ENCODE measurements at regions not wholly inside any gene's neighbourhood (a gene's known extent, or its start where the extent isn't known, plus 50 kb on each side); places are given as distances from the start of the nearest gene placed in this dataset.
"Not testable (repeated sequence)": the region's sequence is repeated elsewhere in the genome, so short reads cannot be mapped to it uniquely, and the experiment has no call there.

DNA sequence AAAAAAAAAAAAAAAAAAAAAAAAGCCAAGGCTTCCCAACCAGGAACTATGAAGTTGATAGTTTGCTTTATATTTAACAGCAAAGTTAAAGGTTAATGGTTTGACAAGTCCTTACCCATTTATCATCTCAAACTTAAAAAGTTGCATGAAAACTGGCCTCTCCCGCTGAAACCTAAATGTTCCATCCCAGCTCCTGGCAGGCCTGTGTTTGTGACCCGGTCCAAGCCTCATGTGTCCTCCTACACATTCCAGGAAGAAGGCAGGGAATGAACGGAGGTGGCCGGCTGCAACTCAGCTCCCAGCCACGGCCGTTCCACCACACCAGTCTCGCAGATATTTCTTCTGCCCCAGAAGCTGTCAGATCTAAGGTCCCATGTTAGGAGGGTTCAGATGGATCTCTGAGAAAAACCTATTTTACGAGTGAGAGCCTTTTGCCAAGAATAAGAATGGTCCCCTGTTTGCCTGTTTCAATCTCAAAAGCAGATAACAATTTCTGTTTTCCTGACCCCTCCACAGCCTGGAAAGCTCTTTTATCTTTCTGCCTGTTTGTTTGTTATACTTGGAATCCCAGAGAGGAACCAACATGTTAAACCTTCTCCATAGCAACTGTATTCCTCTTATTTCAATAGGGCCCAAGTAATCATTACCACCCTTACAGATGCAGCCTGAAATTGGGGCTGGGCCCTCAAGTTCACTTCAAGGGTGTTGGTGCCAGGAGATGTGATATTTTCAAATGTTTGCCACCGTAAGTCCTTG lies 56.5 kb downstream of the KCTD12 start:
- DNase-seq = no peak

DNA sequence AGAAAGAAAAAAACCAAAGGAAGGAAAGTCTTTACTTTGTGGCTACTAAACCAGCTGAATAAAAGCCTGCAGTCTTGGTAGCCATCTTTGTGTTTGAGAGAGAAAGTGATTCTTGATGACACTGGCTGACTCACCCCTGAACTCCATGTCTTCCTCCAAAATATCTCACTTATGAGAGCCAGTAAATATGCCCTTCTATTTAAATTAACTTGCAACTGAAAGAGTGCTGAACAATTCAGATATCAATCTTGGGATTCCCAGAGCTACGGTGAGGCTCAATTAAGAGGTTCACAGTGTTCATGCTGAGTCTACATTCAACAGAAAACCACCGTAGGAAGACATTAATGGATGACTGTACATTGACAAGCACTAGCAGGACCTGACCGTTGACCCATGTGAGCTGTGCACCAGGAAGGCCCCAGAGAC lies 57.9 kb downstream of the KCTD12 start:
- no peak for DNase-seq

DNA sequence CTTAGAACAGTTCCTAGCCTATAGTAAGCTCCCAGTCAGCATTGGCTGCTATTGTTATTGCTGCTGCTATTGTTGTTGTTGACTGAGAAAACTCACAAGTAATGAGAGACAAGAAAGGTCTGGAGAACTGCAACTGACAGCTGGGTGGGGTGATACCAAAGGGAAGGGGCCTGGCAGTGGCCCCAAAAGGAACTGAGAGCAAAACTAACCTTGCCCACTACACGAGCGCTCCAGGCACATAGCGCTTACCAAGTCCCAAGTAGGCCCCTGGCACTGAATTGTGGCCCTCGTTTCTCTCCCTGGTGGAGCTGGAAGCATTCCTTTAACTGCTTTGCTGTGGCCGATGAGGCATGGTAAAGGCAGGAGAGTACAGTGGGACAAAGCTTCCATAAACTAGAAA lies 59.7 kb downstream of the KCTD12 start:
- no peak for DNase-seq

- no peak for DNase-seq
These were observed 60.8 kb downstream of the KCTD12 start for GRCh38 chr13:76825430-76825829.

GRCh38 chr13:76823969-76824368 lies 62.2 kb downstream of the KCTD12 start:
- DNase-seq = no peak

GRCh38 chr13:76822698-76823267 lies 63.4 kb downstream of the KCTD12 start:
- DNase-seq = peak; percentile 28

DNA sequence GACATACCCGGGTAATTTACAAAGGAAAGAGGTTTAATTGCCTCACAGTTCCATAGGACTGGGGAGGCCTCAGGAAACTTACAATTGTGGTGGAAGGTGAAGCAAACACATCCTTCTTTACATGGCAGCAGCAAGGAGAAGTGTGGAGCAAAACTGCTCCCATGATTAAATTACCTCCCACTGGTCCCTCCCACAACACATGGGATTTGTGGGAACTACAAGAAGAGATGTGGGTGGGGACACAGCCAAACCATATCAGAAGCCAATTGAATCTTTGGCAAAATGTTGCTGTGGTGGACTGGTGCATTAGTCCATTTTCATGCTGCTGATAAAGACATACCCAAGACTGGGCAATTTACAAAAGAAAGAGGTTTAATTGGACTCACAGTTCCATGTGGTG lies 65.0 kb downstream of the KCTD12 start:
- DNase-seq = not testable (repeated sequence)

DNA sequence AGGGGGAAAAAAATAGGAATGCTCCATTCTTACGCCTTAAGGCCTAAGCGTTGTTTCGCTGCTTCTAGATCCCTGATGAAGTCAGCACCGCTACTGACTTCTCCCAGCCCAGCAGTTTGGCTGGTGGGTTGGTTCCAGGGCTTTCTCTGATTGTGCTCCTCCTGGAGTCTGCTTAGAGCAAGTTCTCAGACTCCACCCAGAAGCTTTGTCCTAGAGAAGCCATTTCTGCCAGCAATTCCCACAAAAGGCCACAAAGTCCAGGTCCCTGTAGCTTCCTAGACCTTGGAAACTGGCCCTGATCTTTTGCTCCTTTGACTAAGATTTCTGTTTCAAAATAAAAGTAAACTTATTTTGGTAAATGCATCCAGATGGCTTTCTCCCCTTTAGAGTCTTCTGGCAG lies 65.4 kb downstream of the KCTD12 start:
- DNase-seq = no peak

DNA sequence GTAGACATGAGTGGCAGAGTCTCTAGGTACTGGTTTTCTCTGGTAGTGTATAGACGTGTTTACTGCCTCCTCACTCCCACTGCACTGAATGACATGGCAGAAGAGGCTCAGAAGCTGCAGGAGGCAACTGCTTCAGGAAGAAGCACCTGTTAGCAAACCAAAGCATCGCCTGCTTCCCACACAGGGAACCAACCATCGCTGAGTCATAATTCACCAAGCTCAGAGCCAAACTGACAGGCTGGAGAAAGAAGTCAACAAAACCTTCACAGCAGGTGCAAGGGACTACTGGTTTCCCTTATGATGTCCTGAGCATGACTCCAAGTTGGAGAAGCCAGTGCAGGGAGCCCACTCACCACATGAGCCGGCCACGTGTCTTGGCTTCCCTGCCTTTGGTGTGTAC lies 69.8 kb downstream of the KCTD12 start:
- DNase-seq = no peak

DNA sequence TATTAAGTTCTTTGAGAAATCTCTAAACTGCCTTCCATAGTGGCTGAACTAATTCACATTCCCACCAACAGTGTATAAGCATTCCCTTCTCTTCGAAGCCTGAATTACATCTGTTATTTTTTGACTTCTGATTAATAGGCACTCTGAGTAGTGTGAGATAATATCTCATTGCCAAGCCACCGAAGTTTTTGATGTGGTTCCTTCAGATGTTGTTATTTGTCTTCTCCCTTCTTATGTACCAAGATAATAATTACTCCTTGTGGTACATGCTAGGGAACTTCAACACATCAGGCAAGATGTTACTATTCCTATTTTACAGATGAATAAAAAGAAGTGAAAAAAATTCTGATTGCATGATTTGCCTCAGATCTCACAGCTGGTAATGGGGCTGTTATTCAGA lies 70.9 kb downstream of the KCTD12 start:
- DNase-seq = no peak

DNA sequence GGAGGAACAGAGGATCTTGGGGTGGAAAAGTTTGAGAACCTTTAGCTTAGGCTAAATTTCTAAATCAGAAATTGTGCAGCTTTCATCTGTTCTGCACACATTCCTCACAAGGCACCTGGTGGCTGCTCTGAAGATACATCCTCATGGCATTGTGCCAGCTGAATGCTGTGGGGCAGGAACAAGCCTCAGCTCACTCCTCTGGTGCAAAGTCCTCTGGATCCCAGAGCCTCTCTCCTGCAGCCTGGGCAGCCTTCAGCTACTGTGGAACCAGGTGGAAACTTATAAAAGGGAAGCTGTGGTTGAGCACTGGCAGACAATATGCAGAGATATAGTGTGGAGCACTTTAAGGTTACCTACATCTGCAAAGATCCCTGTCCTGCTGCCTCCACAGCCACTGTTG lies 72.3 kb downstream of the KCTD12 start:
- no peak for DNase-seq

- DNase-seq = no peak
These were observed 73.1 kb downstream of the KCTD12 start for GRCh38 chr13:76813000-76813691.

GRCh38 chr13:76812206-76812897 lies 73.9 kb downstream of the KCTD12 start:
- DNase-seq = no peak

- DNase-seq = no peak
These were observed 76.8 kb downstream of the KCTD12 start for GRCh38 chr13:76809389-76809788.

- no peak for DNase-seq
These were observed 77.3 kb downstream of the KCTD12 start for GRCh38 chr13:76808927-76809326.

DNA sequence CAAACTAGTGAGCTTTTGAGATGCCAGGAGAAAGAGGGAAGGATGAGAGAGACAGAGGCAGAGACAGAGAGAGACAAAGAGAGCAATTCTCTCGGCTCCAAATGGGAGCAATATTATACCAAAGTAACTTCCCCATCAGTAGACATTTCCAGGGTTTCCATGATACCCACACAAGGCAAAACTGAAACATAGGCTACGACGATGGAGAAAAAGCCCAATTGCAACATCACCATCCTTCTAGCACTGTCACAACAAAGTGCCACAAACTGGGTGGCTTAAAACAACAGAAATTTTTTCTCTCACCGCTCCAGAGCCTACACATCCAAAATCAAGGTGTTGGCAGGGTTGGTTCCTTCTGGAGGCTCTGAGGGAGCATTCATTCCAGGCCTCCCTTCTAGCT lies 81.4 kb downstream of the KCTD12 start:
- DNase-seq = no peak

DNA sequence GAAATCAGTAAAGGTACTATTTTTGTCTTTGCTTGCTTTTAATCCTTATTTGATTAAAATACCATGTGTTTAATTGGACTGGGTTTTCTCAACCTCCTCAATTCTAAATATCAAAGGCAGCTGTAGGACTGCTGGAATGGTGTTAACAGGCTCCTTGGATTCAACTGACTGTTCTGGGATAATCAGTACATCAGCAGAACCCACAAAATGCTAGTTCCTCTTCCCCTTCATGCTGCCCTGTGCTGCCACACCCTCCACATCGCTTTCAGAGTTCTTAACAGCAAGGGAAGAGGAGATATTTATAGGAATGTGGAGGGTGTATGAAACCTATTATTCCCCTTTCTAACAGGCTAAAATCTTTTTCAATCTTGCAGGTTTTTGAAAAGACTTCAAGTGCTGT lies 82.4 kb downstream of the KCTD12 start:
- DNase-seq = no peak

DNA sequence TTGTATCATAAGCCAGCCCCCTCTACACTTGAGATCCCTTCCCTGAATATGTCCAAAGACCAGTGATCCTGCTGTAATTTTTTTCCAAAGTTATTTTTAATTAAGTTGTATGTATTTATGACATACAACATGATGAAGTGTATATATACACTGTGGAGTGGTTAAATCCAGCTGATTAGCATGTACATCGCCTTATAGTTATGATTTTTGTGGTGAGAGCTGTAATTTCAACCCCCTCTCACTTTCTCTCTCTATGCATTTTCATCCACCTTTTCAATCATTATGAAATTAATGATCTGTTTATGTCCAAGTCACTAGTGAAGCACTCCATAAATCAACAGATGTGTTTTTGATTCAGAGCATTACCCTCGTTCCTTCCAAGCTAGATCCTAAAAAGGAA lies 85.3 kb downstream of the KCTD12 start:
- DNase-seq = no peak

GRCh38 chr13:76799696-76800095 lies 86.5 kb downstream of the KCTD12 start:
- peak; percentile 25 for DNase-seq

DNA sequence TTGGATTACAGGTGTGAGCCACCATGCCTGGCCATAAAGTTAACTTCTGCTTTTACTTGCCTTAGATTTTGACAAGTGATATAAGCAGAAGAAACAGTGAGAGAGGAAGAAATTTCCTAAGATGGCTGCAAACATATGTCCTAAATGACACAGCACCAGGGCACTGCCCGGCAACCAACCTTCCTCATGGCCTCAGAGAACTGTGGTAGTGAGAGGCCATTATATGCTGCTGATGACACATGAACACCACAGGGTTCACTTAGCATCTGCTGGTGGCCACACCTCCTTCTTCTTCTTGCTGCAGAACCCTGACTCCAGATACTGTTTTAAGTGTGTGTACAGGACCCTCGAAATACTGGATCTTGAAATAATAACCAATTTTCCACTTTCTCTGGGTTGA lies 88.2 kb downstream of the KCTD12 start:
- DNase-seq = peak; percentile 1

DNA sequence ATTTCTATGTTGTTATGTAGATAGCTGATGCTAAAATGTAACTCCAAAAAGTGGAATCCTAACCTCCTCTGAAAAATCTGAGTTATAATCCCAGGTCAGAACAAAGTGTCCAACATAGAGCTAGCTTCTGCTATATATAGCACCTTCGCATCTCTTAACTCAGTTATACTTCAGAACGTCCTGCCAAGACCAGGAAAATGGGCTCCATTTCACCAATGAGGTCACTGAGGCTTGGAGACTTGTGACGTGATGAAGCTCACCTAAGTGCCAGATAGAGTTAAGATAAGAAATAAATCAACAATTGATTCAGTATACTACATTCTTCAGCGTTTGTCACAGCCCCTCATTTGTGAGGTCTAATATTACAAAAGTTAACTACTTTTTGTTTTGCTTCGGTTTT lies 88.8 kb downstream of the KCTD12 start:
- no peak for DNase-seq

GRCh38 chr13:76796851-76797250 lies 89.4 kb downstream of the KCTD12 start:
- DNase-seq = no peak
